GM19239 (cell line): ENCODE measurements at regions not wholly inside any gene's neighbourhood (a gene's known extent, or its start where the extent isn't known, plus 50 kb on each side); places are given as distances from the start of the nearest gene placed in this dataset.

Experiments
- DNase-seq: peaks from one replicate; pipeline ENCODE4 v3.0.0; 2011; ENCODE audit warnings: low spot score; ENCODE audit not compliant: insufficient read length
- FAIRE-seq: peaks from 2 replicates; lab custom pipeline; 2011; peaks lifted over from hg19 to GRCh38; lab: Jason Lieb, UNC

DNA sequence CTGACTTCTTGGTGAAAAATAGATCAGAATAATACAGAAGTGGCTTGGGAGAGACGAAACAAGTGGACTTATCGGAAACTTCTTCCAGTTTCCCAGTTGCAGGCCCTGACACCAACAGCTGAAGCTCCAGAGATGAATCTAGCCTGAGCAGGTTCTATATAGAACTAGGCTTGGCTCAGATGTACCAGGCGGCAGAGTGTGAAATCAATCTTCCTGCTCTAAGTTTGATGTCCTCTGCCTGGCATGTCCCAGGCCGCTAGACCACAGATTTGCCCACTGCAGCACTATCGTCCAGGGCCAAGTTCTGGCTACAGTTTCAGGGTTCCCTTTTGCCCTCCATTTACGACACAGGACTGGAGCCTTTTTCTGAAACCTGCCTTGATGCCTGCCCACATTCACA, 91.3 kb upstream of the PLEKHA5 start:
- DNase-seq, result no peak
- FAIRE-seq, result no peak

DNA sequence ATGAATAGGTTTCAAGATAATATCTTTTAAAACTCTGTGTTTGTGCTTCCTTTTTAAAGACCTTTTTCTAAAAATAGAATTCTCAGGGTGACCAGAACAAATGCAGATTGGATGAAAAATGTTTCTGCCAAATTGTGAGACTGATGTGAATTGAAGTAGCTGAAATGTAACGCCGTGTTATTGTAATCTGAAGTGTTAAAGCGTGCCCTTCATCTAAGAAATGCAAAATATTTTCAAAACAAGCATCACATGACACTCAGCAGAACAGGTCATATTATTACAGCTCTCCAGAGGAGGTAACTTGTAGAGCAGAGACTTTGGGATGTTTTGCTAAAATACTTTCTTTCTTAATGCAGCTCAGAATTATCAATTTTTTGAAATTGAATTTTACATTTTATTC, 90.0 kb upstream of the PLEKHA5 start:
- DNase-seq (no peak), FAIRE-seq (no peak)

DNA sequence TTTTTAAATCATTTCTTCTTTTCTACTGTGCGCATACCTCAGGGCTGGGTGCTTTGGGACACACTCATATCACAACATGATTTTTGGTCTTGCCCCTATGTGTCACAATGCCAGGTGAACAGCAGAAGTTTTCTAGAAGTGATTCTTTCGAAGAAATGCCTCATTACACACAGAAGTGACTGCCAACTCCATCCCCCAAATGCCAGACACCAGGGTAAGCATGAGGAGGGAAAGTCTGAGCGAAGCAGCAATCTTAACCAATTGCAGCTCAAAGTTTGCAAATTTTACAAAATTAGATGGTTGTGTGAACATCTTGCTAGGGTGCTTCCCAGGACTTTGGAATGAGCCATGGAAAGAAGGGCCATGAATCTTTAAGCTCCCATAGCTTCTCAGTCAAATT, 87.3 kb upstream of the PLEKHA5 start:
- no peak for FAIRE-seq
- DNase-seq, result no peak

DNA sequence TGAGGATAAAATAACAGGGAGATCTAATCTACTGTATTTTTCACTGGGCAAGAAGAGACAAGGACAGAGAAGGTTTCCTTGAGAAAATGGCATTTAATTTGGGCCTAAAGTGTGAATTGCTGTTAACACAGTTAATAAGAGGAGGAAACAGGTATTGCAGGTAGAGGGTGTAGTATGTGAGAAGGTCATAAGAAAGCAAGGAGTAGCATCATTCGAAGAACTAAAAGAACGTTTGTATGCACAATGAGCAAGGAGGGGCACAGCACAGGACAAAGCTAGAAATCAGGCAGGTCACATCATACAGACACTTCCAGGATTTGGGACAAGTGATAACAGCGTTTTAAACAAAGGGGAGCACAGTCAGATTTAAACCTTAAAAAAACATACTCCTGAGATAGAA, 85.1 kb upstream of the PLEKHA5 start:
- FAIRE-seq (no peak), DNase-seq (no peak)

DNA sequence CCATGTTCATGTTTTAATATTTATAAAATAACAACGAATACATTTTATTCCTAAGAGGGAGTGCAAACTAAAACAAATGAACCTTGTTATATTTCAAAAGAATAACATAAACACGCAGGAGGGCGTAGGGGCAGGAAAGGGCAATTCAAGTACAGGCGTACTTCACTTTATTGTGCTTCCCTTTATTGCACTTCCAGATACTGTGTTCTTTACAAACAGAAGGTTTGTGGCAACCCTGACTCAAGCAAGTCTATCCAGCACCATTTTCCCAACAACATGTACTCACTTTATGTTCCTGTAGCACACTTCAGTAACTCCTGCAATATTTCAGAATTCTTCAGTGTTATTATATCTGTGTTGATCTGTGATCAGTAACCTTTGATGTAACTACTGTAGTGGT, 84.6 kb upstream of the PLEKHA5 start:
- FAIRE-seq (no peak), DNase-seq (no peak)

DNA sequence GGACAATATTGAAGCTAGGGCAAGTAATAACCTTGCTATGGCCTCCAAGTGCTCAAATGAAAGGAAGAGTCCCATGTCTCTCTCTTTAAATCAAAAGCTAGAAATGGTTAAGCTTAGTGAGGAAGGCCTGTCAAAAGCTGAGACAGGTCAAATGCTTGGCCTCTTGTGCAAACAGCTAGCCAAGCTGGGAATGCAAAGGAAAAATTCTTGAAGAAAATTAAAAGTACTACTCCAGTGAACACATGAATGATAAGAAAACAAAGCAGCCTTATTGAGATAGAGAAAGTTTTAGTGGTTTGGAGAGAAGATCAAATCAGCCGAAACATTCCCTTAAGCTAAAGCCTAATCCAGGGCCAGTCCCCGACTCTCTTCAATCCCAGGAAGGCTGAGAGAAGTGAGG, 84.1 kb upstream of the PLEKHA5 start:
- DNase-seq (no peak), FAIRE-seq (no peak)

DNA sequence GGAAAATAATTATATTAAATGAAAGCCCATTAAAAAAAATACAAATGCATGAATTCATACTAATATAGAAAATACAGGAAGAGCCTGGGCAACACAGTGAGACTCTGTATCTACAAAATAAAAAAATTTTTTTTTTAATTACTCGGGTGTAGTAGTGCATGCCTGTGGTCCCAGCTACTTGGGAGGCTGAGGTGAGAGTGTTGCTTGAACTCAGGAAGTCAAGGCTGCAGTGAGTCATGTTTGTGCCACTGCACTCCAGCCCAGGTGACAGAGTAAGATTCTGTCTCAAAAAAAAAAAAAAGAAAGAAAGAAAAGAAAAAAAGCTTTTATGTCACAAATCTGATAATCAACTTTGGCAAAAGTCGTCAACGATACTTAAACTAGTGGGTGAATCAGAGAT, 80.6 kb upstream of the PLEKHA5 start:
- no peak for DNase-seq
- FAIRE-seq, result no peak

DNA sequence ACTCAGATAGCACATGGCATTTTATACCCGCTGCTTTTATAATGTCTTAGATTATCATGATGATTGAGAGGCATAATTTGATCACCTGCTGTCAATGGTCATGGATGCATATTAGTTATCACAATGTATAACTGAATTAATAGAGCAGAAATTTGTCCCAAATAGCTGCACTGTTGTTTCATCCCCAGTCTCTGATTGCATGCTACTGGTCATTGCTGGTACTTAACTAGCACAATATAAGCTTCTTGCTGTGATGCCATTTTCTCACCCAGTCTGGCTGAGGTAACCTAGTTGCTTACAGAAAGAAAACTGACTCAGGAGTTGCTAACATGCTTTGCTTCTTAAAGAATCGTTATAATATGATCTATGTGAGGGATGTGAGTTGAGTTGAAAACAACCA, 76.8 kb upstream of the PLEKHA5 start:
- DNase-seq (no peak), FAIRE-seq (no peak)

DNA sequence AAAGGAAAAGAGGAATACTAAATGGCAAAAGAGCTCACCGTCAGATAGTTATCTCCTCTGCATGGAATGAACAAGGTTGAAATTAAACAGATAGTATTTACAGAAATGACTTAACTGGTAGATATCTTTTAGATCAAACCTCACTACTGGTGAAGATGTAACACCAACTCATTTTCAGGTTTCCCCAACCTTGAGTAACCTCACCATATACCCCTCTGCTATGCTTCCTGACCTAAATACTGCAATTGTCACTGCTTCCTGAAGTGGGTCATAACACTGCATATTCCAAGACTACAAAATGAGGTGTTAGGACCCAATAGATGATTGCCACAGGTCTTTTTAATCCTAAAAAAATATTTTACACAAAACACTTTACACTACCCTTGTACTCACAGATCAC, 76.3 kb upstream of the PLEKHA5 start:
- FAIRE-seq (no peak), DNase-seq (no peak)

DNA sequence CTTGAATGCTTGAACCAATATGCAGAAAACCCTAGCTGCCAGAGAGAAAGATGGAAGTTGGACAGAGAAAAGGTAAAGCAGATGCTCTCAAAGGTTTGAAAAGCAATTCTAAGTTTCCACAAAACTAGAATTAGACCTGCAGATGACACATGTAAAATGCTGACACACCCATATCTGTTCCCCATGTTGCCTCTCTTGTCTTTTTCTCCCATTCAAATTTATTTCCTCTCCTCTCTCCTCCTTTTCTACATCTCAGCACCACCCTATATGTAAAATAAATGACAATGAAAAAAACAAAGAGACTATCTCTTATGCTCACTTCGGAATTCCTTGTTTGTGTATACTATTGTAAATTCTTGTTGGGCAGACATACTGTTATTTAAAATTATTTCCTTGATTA, 75.5 kb upstream of the PLEKHA5 start:
- FAIRE-seq, result no peak
- no peak for DNase-seq

DNA sequence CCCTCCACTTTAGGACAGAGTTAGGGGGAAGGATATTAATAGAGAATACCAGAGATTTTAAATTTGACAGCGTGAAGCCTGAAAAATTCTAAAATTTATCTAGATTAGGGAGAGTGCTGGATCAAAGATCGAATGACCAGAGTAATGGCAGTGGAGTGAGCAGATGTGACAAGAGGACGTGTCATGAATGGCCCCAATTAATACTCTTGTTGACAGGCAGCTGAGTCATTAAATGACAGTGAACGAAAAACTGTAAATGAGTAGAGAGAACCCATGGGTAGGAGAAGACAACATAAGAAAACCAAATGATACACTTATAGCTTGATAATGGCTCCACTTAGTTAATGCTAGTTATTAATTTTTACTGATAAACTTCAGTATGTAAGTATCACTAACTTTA, 73.9 kb upstream of the PLEKHA5 start:
- no peak for DNase-seq
- no peak for FAIRE-seq

DNA sequence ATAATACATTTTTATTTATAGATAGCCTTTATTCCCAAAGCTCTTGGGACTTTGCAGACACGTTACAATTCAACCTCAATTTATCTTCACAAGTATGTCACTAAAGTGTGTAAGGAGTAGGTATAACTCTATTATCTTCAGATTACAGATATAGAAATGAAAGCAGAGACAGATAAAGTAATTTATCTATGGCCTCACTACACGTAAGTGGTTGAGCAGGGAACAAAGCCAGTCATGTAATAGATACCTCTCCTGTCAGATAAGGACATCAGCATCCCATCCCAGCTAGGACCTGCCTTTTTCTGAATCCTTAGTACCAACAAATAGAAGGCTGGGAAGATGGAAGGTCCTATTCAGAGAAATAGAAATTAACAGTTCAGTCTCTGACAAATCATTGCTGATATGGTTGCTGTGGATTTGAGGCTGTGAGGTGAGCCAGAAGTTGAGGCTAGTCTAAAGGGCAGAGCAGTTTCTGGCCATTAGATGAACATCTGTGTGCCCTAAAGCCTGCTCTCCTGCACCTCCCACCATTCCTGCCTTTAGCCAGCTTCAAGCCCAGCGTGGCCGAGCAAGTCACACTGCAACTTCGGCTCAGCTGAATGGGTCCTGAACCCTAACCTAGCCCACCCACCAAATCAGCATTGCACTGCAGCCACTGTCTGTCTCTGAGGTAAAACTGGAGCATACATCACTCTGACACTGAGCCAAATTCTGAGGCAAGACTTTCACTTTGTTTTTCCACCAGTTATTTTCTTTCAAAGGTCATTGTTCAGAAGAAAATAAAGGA, 71.1 kb upstream of the PLEKHA5 start:
- FAIRE-seq, result no peak
- DNase-seq, result no peak

DNA sequence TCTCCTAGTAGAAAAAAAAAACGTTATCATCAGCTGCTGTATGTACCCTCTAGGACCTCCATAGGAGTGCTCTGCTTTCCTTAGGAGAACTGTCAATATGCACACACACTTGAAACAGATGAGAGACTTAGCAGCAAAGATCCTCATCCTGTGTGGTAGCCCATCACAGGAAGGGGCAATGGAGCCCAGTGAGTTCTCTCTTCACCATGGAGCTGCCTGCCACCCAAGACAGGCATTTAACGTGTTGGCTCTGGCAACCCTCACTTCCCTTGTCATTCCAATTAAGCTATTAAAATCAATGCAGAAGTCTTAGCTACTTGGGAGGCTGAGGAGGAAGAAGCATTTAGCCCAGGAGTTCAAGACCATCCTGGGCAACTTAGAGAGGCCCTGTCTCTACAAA, 64.8 kb upstream of the PLEKHA5 start:
- DNase-seq, result no peak
- no peak for FAIRE-seq

DNA sequence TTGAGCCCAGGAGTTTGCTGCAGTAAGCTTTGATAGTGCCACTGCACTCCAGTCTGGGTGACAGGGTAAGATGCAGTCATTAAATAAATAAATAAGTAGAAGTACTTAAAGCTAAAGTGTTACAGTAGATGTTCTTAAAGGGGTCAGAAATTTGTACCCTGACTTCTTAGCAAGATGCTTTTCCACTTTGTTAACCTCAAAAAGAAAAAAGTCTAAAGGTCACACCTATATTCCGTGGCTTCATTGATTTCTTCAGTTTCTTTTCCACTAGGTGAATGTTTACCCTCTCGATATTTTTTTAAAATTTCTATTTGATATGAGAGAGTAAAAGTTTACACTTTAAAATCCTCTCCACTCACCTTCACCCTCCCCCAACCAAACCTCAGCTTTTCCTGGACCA, 64.3 kb upstream of the PLEKHA5 start:
- DNase-seq, result no peak
- FAIRE-seq, result no peak

DNA sequence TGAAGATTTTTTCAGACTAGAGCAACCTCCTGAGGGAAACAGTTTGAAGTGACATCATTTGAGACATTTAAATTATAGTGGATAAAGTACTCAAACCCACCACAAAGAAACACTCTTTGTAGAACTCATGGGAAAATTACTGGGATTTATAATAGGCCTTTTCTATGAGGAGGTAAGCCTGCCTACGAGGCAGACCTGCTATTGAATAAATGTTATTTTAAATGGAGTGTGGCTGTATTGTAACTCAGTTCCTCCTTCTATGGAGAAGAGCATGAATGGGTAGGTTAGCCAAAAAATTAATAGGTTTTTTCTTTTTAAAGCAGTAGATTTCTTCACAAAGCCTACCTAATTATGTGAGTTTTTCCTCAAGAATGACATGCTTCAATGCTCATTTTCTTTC, 63.7 kb upstream of the PLEKHA5 start:
- DNase-seq (no peak), FAIRE-seq (no peak)

DNA sequence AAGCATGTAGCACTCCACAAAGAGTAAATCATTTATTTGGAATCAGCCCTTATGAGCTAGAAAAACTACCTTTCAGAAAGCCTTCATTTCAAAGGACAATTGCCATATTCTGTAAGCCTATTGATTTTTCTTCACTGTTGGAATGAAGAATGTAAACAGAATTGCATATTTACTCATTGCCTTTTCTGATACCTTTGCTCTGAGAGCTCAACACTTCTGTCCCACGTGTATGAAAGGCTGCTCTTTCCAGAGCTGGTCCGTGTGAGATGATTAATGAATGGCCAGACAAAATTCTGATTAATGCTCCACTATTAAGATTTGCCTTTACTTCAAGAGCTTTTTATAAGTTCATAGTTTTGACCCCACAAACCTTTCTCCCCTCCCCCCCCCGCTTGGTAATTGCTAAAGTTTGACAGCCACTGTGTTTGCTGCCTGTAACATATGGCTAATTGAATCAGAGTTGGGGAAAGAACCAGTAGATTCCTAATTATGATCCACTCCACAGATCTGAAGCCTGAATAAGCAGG, 63.0 kb upstream of the PLEKHA5 start:
- FAIRE-seq (no peak), DNase-seq (no peak)

DNA sequence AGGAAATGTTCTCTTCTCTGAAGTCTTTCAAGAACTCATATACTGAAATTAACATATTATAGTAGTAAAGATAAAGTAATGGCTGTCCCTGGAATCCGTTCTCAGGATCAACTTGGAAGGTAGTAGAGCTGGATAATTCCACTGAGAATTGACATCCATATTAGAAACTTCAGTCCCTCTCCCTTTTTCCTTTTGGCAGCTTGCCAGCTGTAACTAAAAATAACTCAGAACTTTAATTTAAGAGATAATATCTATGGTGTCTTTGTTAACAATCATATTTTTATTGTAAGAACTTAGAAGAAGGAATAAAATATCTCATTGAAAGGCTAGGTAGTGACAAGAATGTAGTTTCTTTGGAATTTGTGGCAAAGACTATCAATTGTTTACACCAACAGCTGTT, 61.4 kb upstream of the PLEKHA5 start:
- DNase-seq (no peak), FAIRE-seq (no peak)

DNA sequence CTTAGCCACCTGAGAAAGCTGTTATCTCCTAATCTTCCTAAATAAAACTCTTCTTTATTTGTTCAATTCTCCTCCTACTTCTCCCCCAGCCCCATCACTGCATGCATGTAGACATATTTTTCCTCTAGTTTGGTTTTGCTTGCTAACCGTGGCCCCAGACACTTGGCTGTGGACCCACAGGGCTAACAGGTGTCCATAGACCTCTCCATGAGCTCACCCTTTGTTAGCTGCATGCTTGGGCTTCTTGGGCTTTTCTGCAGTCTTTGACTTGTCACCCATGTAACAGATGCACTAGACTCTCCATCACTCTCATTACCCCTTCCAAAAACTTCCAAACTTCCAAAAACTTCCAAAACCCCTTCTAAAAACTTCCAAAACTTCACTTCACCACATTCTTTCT, 59.2 kb upstream of the PLEKHA5 start:
- FAIRE-seq, result no peak
- no peak for DNase-seq

DNA sequence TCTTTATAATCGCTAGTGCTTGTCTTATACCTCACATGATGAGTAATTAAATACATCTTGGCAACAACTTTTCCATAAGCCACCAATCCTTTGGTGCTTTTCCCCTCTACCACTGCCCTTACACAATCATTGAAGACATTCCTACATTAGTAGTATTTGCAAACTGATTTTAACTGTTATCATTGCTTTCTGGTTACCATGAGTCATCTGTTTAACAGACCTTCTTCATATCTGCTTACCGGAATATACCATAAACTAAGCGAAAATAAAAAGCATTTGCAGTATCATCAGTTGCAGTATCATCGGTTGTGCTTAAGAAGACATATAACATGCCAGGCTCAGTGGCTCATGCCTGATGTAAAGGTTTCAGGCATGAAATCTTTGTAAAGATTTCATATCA, 54.8 kb upstream of the PLEKHA5 start:
- DNase-seq, result no peak
- FAIRE-seq, result no peak

DNA sequence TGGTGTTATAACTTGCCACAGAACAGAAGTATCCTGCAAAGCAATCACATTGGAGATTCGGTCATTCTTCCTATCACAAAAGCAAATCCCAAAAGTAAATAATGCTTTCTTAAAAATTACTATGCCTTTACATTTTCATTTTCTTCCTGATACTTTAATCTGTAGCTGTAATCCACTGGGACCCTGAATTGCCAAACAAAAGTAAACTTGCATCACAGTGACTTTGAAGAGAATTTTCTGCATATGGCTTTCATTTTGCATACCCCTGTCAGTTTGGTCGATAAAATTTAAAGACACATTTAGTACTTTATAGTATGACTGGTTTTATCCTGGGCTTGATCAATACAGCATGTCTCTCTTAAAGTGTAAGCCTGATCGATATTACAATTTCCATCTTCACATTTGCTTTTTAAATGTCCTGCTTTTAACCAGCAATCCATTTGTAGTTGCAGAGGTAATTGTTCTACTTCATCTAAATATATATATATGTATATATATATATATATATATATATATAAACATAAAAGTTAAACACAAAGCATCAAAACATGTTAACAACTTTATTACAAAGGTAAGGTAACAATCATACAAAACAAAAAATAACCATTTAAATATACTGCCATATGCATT, 53.7 kb upstream of the PLEKHA5 start:
- no peak for FAIRE-seq
- no peak for DNase-seq
